ENCODE measurements at regions not wholly inside any gene's neighbourhood (a gene's known extent, or its start where the extent isn't known, plus 50 kb on each side); places are given as distances from the start of the nearest gene placed in this dataset.
"Not testable (repeated sequence)": the region's sequence is repeated elsewhere in the genome, so short reads cannot be mapped to it uniquely, and the experiment has no call there.

GRCh38 chr2:2581331-2582159, 250.5 kb upstream of the MYT1L start:
- ChIA-PET POLR2A (no interaction called here), CTCF (ENCODE audit: low intra/inter-chr PET ratio) (no interaction called here)
- FAIRE-seq (no peak), DNase-seq (ENCODE audit: extremely low read depth in 1 of 4, low spot score in 3 of 4) (no peak), ATAC-seq (no peak)
- Histone ChIP-seq H3K4me1 (replicated peaks in 1 of 2; ENCODE audit: control insufficient read depth in 2 of 2, insufficient read depth in 2 of 2, low read length in 2 of 2) (no peaks in the 10 kb centered on the region), H3K27ac (ENCODE audit: extremely low read depth, low read depth, low read length) (no peak overlapping the region), H3K9me3 (replicated peaks; ENCODE audit: control insufficient read depth, insufficient read depth, low read depth, low read length) (no peaks in the 10 kb centered on the region), H3K36me3 (ENCODE audit: control insufficient read depth, insufficient read depth, low read length) (no peaks in the 10 kb centered on the region), H3K27me3 (ENCODE audit: control insufficient read depth in 2 of 2, insufficient read depth in 2 of 2, low read length in 2 of 2) (peaks cover 3 to 36% of the 10 kb centered on the region in 2 experiments), H3K9me1 (ENCODE audit: control insufficient read depth, insufficient read depth, low read length) (no peaks in the 10 kb centered on the region), H4K20me1 (replicated peaks; ENCODE audit: control insufficient read depth, insufficient read depth, low read length) (no peaks in the 10 kb centered on the region), H2AFZ (ENCODE audit: low read depth, low read length) (no peak overlapping the region), H3K4me2 (ENCODE audit: insufficient read depth, low read length) (no peak overlapping the region), H3K9ac (ENCODE audit: insufficient read depth in 1 of 2, low read depth in 2 of 2, low read length in 2 of 2) (no peak overlapping the region), H3K79me2 (ENCODE audit: control insufficient read depth, insufficient read depth, low read length) (no peaks in the 10 kb centered on the region), H3K4me3 (no peak overlapping the region)
- intact Hi-C loops (cut with micrococcal nuclease) (no loop called here), in situ Hi-C loops (cut with MboI) (no loop called here)
- TF ChIP-seq HLTF (IDR thresholded peaks at IDR 0.05) (no peak), ZNF3 (CRISPR knock-in tag; IDR thresholded peaks at IDR 0.05) (no peak), SMAD4 (CRISPR knock-in tag; conservative IDR thresholded peaks at IDR 0.05) (no peak), NRF1 (conservative IDR thresholded peaks at IDR 0.05 in 1 of 2, IDR thresholded peaks at IDR 0.05 in 1 of 2) (peak; percentile 46 to 64; a peak in 3 of 4 replicates)
- BruUV-seq (replicated peaks), result no TSS peak
- 1% methylated on average over 25 of the region's 28 CpGs for WGBS (ENCODE audit: insufficient coverage, low coverage, missing lambda C conversion rate)

GRCh38 chr2:2580841-2581240, 249.8 kb upstream of the MYT1L start:
- H3K9ac ChIP-seq (ENCODE audit: insufficient read depth in 1 of 2, low read depth in 2 of 2, low read length in 2 of 2); CTCF ChIA-PET (ENCODE audit: low intra/inter-chr PET ratio); H3K4me2 ChIP-seq (ENCODE audit: insufficient read depth, low read length); POLR2A ChIA-PET; H3K79me2 ChIP-seq (ENCODE audit: control insufficient read depth, insufficient read depth, low read length); H3K9me3 ChIP-seq (replicated peaks; ENCODE audit: control insufficient read depth, insufficient read depth, low read depth, low read length); H3K27ac ChIP-seq (ENCODE audit: extremely low read depth, low read depth, low read length); H3K4me1 ChIP-seq (replicated peaks in 1 of 2; ENCODE audit: control insufficient read depth in 2 of 2, insufficient read depth in 2 of 2, low read length in 2 of 2); FAIRE-seq; in situ Hi-C loops (cut with MboI); H2AFZ ChIP-seq (ENCODE audit: low read depth, low read length); ATAC-seq; H3K36me3 ChIP-seq (ENCODE audit: control insufficient read depth, insufficient read depth, low read length); H3K9me1 ChIP-seq (ENCODE audit: control insufficient read depth, insufficient read depth, low read length); H3K4me3 ChIP-seq; BruUV-seq (replicated peaks); H4K20me1 ChIP-seq (replicated peaks; ENCODE audit: control insufficient read depth, insufficient read depth, low read length); intact Hi-C loops (cut with micrococcal nuclease); DNase-seq (ENCODE audit: extremely low read depth in 1 of 4, low spot score in 3 of 4): not testable (repeated sequence)
- 0% methylated on average over 16 of the region's 19 CpGs for WGBS (ENCODE audit: insufficient coverage, low coverage, missing lambda C conversion rate)
- H3K27me3 ChIP-seq (ENCODE audit: control insufficient read depth in 2 of 2, insufficient read depth in 2 of 2, low read length in 2 of 2), result peaks cover 3 to 35% of the 10 kb centered on the region in 2 experiments

Measured in K562 (cell line).